ENCODE measurements at regions not wholly inside any gene's neighbourhood (a gene's known extent, or its start where the extent isn't known, plus 50 kb on each side); places are given as distances from the start of the nearest gene placed in this dataset.

DNA sequence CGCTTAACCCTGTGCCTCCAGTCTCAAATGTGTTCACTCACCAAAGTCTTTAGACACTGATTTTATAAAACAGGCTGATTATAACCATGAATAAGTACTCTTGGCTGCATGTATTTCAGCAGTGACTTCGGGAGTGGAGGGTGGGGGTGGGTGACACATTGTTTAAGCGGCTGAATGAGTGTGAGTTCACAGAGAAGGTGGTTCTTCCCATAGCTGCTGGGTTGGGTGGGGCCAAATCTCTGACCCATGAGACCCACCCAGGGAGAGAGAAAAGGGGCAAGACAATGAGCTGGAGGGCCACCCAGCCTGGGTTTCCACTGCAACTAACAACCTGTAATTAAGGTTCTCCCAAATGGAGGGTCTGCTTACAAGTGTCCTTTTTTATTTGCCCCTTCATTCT is 96.4 kb downstream of the SYNE3 start:
- TF ChIP-seq, protein P1, sequence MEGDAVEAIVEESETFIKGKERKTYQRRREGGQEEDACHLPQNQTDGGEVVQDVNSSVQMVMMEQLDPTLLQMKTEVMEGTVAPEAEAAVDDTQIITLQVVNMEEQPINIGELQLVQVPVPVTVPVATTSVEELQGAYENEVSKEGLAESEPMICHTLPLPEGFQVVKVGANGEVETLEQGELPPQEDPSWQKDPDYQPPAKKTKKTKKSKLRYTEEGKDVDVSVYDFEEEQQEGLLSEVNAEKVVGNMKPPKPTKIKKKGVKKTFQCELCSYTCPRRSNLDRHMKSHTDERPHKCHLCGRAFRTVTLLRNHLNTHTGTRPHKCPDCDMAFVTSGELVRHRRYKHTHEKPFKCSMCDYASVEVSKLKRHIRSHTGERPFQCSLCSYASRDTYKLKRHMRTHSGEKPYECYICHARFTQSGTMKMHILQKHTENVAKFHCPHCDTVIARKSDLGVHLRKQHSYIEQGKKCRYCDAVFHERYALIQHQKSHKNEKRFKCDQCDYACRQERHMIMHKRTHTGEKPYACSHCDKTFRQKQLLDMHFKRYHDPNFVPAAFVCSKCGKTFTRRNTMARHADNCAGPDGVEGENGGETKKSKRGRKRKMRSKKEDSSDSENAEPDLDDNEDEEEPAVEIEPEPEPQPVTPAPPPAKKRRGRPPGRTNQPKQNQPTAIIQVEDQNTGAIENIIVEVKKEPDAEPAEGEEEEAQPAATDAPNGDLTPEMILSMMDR (IDR thresholded peaks at IDR 0.05; ENCODE audit: borderline replicate concordance, extremely low read depth, low read length, poor library complexity, severe bottlenecking) = no peak
- TF ChIP-seq EZH2 (IDR thresholded peaks at IDR 0.05; ENCODE audit: borderline replicate concordance, low read depth, low read length, severe bottlenecking) = no peak

Measured in DND-41 (cell line).